Activated naive CD4-positive, alpha-beta T cell treated with anti-CD3 and anti-CD28 coated beads, Interleukin-2, amount 10 ng/mL, durations not matched to agents 7 days and 5 days (primary cell): ENCODE measurements at regions not wholly inside any gene's neighbourhood (a gene's known extent, or its start where the extent isn't known, plus 50 kb on each side); places are given as distances from the start of the nearest gene placed in this dataset.
"Not testable (repeated sequence)": the region's sequence is repeated elsewhere in the genome, so short reads cannot be mapped to it uniquely, and the experiment has no call there.

Experiments used
- CTCF ChIA-PET: fragments of 350-600 bp; sonication (Branson Sonifier 250); formaldehyde crosslinking; loops from one replicate; lab custom pipeline; 2021; ENCODE audit warnings: antibody characterized with exemption; lab: Charles Lee
- DNase-seq: peaks from one replicate; pipeline ENCODE4 v3.0.0-alpha.2; 2020
- H3K27ac Mint-ChIP-seq: one replicate; pipeline ENCODE4 v1.8.0; 2021; ENCODE audit warnings: mild to moderate bottlenecking, moderate library complexity, mixed read lengths
- H3K27me3 Mint-ChIP-seq: one replicate; pipeline ENCODE4 v1.8.0; 2021; ENCODE audit warnings: mild to moderate bottlenecking, mixed read lengths
- H3K36me3 Mint-ChIP-seq: one replicate; pipeline ENCODE4 v1.8.0; 2021; ENCODE audit warnings: mixed read lengths
- H3K4me1 Mint-ChIP-seq: one replicate; pipeline ENCODE4 v1.8.0; 2021; ENCODE audit warnings: mixed read lengths
- H3K4me3 Mint-ChIP-seq: one replicate; pipeline ENCODE4 v1.8.0; 2021; ENCODE audit warnings: mild to moderate bottlenecking, moderate library complexity, mixed read lengths
- H3K9me3 Mint-ChIP-seq: one replicate; pipeline ENCODE4 v1.8.0; 2021; ENCODE audit warnings: mixed read lengths

DNA sequence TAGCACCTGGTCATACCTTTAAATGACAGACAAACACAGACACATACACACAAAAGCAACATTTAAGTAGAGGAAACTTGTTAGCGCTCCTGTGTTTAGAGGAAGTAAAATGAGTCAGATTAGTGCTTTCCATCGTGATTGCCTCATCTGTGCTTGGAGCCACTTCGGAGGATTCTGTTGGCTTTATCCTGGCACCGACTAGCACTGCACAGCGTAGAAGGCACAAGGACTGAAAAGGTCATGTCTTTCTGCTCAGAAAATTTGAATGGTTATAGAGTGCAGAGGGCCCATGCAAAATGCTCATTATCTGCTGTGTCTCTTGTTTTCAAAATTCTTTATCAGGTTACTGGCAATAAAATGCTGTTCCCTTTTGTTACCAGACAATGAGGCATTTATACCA lies 863.6 kb upstream of the TPTE start:
- H3K4me1 Mint-ChIP-seq, CTCF ChIA-PET, H3K4me3 Mint-ChIP-seq, DNase-seq, H3K27ac Mint-ChIP-seq, H3K27me3 Mint-ChIP-seq, H3K36me3 Mint-ChIP-seq: not testable (repeated sequence)
- peaks cover 14% of the 10 kb centered on the region for H3K9me3 Mint-ChIP-seq

DNA sequence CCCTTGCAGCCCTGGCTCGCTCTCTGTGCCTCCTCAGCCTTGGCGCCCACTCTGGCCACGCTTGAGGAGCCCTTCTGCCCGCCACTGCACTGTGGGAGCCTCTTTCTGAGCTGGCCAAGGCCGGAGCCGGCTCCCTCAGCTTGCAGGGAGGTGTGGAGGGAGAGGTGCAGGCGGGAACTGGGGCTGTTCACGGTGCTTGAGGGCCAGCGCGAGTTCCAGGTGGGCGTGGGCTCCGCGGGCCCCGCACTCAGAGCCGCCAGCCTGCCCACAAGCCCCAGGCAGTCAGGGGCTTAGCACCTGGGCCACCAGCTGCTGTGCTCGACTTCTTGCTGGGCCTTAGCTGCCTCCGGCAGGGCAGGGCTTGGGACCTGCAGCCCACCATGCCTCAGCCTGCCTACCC lies 861.5 kb upstream of the TPTE start:
- H3K4me3 Mint-ChIP-seq, CTCF ChIA-PET, H3K4me1 Mint-ChIP-seq, H3K36me3 Mint-ChIP-seq, DNase-seq, H3K27ac Mint-ChIP-seq, H3K27me3 Mint-ChIP-seq: not testable (repeated sequence)
- peaks cover 14% of the 10 kb centered on the region for H3K9me3 Mint-ChIP-seq

DNA sequence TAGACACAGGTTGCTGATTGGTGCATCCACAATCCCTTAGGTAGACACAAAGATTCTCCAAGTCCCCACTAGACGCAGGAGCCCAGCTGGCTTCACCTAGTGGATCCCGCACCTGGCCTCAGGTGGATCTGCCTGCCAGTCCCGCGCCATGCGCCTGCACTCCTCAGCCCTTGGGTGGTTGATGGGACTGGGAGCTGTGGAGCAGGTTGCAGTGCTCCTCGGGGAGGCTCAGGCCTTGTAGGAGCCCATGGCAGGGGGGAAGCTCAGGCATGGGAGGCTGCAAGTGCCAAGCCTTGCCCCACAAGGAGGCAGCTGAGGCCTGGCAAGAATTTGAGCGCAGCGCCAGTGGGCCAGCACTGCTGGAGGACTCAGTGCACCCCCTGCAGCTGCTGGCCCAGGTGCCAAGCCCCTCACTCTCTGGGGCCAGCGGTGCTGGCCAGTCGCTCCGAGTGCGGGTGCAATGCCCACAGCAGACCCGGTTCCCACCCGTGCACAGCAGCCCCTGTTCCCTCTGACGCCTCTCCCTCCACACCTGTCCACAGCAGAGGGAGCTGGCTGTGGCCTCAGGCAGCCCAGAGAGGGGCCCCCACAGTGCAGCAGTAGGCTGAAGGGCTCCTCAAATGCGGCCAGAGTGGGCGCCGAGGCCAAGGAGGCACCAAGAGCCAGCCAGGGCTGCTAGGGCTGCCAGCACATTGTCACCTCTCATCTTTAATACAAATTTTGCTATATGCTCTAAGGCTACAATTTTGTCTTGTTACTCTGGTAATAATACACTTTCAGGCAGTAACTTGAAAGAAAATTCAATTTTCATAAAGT lies 857.3 kb upstream of the TPTE start:
- DNase-seq, H3K27ac Mint-ChIP-seq, H3K4me1 Mint-ChIP-seq, H3K4me3 Mint-ChIP-seq, H3K36me3 Mint-ChIP-seq, CTCF ChIA-PET, H3K27me3 Mint-ChIP-seq, H3K9me3 Mint-ChIP-seq: not testable (repeated sequence)

DNA sequence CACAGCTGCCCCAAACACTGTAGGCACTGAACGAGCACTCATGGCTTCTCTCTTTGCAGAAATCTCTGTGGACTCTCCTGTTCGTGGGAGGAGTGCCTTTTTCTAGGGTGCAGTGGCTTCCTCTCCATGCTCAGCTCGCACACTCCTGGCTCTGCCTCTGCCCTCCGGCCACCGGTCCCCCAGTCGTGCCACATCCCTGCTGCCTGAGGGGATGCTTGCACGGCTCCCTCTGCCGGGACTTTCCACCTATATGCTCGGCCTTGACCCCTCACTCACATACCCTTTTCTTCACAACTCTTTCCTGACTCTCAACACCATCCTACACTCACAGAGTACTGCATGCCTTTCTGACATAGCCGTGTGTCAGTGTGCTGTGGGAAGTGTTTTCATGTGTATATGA lies 845.6 kb upstream of the TPTE start:
- H3K4me3 Mint-ChIP-seq, H3K4me1 Mint-ChIP-seq, CTCF ChIA-PET, H3K36me3 Mint-ChIP-seq, H3K27me3 Mint-ChIP-seq, H3K27ac Mint-ChIP-seq, H3K9me3 Mint-ChIP-seq, DNase-seq: not testable (repeated sequence)

DNA sequence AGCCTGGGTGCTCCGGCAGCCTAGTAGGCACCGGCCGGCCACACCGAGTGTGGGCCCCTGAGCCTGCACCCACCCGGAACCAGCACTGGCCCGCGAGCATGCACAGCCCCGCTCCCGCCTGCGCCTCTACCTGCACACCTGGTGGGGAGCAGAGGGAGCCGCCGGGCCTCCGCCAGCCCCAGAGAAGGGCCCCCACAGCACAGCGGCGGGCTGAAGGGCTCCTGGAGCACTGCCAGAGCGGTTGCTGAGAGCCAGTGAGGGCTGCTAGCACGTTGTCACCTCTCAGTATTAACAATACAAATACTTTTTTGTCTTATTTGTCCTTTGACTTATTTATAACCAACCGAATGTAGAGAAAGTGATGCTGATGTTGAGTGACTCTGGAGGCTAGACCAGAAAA lies 842.4 kb upstream of the TPTE start:
- H3K4me1 Mint-ChIP-seq, H3K9me3 Mint-ChIP-seq, H3K27ac Mint-ChIP-seq, H3K27me3 Mint-ChIP-seq, DNase-seq, H3K4me3 Mint-ChIP-seq, H3K36me3 Mint-ChIP-seq, CTCF ChIA-PET: not testable (repeated sequence)

DNA sequence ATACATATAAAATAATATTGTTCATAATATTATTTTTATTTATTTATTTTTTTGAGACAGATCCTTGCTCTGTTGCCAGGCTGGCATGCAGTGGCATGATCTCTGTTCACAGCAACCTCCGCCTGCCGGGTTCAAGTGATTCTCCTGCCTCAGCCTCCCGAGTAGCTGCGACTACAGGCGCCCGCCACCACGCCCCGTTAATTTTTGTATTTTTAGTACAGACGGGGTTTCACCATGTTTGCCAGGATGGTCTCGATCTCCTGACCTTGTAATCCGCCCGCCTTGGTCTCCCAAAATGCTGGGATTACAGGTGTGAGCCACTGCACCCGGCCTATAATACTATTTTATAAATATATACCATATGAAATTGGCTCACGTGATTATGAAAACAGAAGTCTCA lies 832.4 kb upstream of the TPTE start:
- H3K4me1 Mint-ChIP-seq, H3K27ac Mint-ChIP-seq, DNase-seq, H3K27me3 Mint-ChIP-seq, H3K36me3 Mint-ChIP-seq, CTCF ChIA-PET, H3K9me3 Mint-ChIP-seq, H3K4me3 Mint-ChIP-seq: not testable (repeated sequence)

DNA sequence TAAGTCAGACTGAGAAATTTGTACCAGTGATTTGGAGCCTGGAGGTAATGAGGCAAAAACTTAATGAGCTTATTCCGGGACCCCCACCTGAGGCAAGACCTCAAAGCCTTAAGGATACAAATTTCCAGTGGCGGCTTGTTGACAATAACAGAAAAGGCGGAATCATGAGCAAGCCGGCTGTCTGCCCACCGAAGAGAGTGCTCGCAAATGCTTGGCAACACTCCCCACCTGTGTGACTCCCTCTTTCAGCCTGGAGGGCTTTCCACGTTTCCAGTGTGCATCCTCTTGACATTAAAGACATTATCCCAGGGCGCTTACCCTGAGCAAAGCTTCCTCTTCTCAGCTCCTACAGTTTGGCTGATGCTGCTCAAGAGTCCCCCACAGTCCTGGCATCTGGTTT lies 830.4 kb upstream of the TPTE start:
- H3K27ac Mint-ChIP-seq, H3K27me3 Mint-ChIP-seq, DNase-seq, H3K36me3 Mint-ChIP-seq, H3K9me3 Mint-ChIP-seq, H3K4me3 Mint-ChIP-seq, CTCF ChIA-PET, H3K4me1 Mint-ChIP-seq: not testable (repeated sequence)

DNA sequence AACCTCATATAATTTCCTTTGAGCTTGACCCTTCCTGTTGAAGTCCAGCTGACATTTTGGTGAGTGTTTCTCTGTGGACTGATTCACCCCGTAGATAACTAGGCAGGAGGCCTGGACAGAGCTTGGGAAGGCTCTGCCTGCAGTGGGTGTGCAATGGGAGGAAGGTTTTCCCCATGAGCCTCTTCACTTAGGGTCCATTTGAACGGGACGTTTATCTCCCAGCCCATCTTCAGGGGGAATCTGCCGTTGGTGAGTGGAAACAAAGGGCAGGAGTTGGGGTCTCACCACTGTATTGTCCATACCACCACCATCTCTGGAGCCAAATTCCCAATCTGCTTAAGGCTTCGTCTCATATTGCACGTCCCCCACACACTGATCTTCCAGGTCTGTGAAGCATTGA lies 825.6 kb upstream of the TPTE start:
- H3K36me3 Mint-ChIP-seq, H3K9me3 Mint-ChIP-seq, H3K27ac Mint-ChIP-seq, H3K4me1 Mint-ChIP-seq, CTCF ChIA-PET, DNase-seq, H3K4me3 Mint-ChIP-seq, H3K27me3 Mint-ChIP-seq: not testable (repeated sequence)

DNA sequence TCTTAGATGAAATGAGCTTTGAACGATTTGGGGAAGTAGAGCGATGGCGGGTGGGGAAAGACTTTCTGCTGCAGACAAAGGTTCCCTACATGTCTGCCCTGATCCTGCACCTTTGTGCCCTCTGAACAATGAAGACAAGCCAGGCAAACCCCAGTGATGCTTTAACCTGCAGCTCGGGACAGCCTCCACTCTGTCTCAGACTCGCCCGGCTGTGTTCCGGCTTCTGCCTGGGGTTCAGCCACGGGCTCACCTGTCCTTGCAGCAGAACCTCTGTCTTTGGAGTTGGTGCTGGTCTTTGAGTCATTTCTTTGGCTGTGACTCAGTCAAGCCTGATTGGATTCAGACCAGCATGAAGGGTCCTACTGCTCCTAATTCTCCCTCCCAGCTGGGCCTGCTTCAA lies 823.6 kb upstream of the TPTE start:
- H3K27me3 Mint-ChIP-seq, CTCF ChIA-PET, H3K27ac Mint-ChIP-seq, H3K9me3 Mint-ChIP-seq, H3K4me1 Mint-ChIP-seq, DNase-seq, H3K4me3 Mint-ChIP-seq, H3K36me3 Mint-ChIP-seq: not testable (repeated sequence)

DNA sequence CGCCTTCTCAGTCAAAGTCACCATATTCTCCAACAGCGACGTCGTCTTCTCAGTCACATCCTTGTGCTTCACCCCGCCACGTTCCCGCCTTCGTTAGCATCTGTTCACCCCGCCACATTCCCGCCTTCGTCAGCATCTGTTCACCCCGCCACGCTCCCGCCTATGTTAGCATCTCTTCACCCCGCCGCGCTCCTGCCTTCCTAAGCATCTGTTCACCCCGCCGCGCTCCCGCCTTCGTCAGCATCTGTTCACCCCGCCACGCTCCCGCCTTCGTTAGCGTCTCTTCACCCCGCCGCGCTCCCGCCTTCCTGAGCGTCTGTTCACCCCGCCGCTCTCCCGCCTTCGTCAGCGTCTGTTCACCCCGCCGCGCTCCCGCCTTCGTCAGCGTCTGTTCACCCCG lies 816.4 kb upstream of the TPTE start:
- H3K27ac Mint-ChIP-seq, CTCF ChIA-PET, H3K4me3 Mint-ChIP-seq, DNase-seq, H3K36me3 Mint-ChIP-seq, H3K27me3 Mint-ChIP-seq, H3K4me1 Mint-ChIP-seq, H3K9me3 Mint-ChIP-seq: not testable (repeated sequence)

DNA sequence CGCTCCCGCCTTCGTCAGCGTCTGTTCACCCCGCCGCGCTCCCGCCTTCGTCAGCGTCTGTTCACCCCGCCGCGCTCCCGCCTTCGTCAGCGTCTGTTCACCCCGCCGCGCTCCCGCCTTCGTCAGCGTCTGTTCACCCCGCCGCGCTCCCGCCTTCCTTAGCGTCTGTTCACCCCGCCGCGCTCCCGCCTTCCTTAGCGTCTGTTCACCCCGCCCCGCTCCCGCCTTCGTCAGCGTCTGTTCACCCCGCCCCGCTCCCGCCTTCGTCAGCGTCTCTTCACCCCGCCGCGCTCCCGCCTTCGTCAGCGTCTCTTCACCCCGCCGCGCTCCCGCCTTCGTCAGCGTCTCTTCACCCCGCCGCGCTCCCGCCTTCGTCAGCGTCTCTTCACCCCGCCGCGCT lies 815.9 kb upstream of the TPTE start:
- DNase-seq, H3K27me3 Mint-ChIP-seq, H3K36me3 Mint-ChIP-seq, H3K9me3 Mint-ChIP-seq, CTCF ChIA-PET, H3K27ac Mint-ChIP-seq, H3K4me3 Mint-ChIP-seq, H3K4me1 Mint-ChIP-seq: not testable (repeated sequence)

DNA sequence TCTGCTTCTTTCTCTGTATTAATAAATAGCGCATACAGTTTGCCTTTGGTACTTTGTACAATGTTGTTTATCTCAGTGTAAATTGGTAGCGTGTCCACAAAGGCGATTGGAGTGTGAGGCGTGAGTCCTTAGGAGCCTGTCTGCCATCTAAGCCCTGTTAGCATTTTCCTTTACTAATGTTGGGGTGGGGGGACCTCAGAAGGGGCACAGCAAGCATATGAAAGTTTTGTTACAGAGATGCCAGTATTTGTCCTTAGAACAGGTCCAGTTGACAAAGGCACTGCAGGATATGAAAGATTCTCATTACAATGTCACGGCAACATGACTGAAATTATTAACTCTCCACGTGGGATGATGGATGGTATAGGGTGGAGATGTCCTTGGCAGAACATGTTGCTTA lies 796.8 kb upstream of the TPTE start:
- H3K4me1 Mint-ChIP-seq, DNase-seq, CTCF ChIA-PET, H3K27me3 Mint-ChIP-seq, H3K36me3 Mint-ChIP-seq, H3K4me3 Mint-ChIP-seq, H3K27ac Mint-ChIP-seq: not testable (repeated sequence)
- peaks cover 24% of the 10 kb centered on the region for H3K9me3 Mint-ChIP-seq

DNA sequence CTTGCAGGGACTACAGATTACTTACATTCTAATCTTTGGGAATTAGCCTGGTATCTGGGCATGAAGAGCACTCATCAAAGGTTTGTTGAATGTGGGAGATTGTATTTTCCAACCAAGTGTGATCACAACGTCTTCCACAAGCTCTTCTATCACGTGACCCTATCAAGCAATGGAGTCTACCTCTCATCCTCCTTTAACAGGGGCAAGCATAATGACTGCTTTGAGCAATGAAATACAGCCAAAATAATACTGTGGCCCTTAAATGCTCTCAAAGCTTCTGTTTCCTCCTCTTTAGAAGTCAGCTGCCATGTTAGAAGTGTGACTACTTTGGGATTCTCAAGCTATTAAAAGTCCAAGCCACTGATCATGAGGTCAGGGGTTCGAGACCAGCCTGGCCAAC lies 794.2 kb upstream of the TPTE start:
- H3K9me3 Mint-ChIP-seq = peaks cover 26% of the 10 kb centered on the region
- DNase-seq, H3K27ac Mint-ChIP-seq, CTCF ChIA-PET, H3K4me1 Mint-ChIP-seq, H3K27me3 Mint-ChIP-seq, H3K4me3 Mint-ChIP-seq, H3K36me3 Mint-ChIP-seq: not testable (repeated sequence)

DNA sequence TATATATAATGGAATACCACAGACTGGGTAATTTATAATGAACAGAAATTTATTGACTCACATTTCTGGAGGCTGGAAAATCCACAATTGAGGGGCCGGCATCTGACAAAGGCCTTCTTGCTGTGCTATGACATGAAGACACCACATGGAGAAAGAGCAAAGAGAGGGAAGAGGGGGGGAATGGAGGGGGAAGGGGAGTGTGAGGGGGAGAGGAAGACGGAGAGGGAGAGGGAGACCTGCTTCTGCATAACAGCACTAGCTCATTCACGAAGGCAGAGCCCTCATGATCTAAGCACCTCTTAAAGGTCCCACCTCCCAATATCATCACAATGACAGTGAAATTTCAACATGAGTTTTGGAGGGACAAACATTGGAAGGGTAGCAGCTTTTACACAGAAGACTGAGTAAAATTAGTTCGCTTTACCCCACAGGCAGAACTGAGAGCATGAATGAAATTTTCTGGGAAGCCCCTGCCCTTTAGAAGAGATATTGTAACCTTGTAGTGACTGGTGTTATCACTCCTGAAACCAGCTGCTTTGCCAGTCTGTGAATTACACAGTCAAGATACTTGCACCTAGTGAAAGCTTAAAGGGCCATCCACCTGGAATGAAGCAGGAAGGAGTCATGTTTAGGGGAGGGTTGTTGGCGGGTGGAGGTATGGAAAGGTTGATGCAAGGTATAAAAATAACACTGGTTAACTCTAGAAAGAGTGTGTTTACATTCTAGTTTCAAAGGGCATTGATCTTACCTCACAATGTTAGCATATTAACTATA lies 793.0 kb upstream of the TPTE start:
- H3K4me3 Mint-ChIP-seq, H3K4me1 Mint-ChIP-seq, H3K36me3 Mint-ChIP-seq, DNase-seq, H3K27me3 Mint-ChIP-seq, H3K27ac Mint-ChIP-seq, CTCF ChIA-PET: not testable (repeated sequence)
- peaks cover 26% of the 10 kb centered on the region for H3K9me3 Mint-ChIP-seq

DNA sequence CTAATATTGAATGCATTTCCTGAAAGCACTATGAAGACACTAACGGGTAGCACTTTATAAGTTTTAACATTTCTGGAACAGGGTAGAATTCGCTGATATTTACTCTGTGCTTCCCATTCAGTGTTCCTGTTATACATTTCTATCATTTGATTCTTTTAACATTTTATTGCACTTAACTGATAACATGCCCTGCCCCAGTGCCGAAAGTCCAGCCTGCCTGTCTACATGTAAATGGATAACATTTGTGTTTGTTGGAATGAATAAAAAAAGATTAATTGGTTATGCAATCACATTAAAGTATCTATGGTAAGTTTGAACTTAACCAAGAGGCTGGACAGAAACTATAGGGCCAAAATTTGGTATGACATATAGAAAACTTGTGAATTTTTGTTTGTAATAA lies 790.5 kb upstream of the TPTE start:
- H3K4me1 Mint-ChIP-seq = no peaks in the 10 kb centered on the region
- H3K36me3 Mint-ChIP-seq = no peaks in the 10 kb centered on the region
- no peak overlapping the region for H3K4me3 Mint-ChIP-seq
- H3K27me3 Mint-ChIP-seq = no peaks in the 10 kb centered on the region
- H3K9me3 Mint-ChIP-seq = peaks cover 18% of the 10 kb centered on the region
- CTCF ChIA-PET = no interaction called here
- no peak overlapping the region for H3K27ac Mint-ChIP-seq
- no peak for DNase-seq
